ENCODE measurements at regions not wholly inside any gene's neighbourhood (a gene's known extent, or its start where the extent isn't known, plus 50 kb on each side); places are given as distances from the start of the nearest gene placed in this dataset.

- TF ChIP-seq CTCF (IDR thresholded peaks at IDR 0.05): no peak
- TF ChIP-seq POLR2A (IDR thresholded peaks at IDR 0.05): no peak
These were observed 148.0 kb upstream of the MYCN start for GRCh38 chr2:15792331-15792730.
